Suprapubic skin (tissue), 3 donors: ENCODE measurements at regions not wholly inside any gene's neighbourhood (a gene's known extent, or its start where the extent isn't known, plus 50 kb on each side); places are given as distances from the start of the nearest gene placed in this dataset.

Experiments
- POLR2A ChIP-seq, 2 donors: fragments of 450-650 bp; IDR thresholded peaks; one replicate each; pipeline ENCODE4 v1.6.1; 2017; ENCODE audit warnings: antibody characterized with exemption in 2 of 2, mild to moderate bottlenecking in 2 of 2, moderate library complexity in 2 of 2
- TF ChIP-seq, protein P1 (sequence below), 2 donors: fragments of 200-600 bp in 1 of 2; fragments of 450-650 bp in 1 of 2; sonication (generic) in 1 of 2; IDR thresholded peaks; one replicate each; pipeline ENCODE4 v1.5.1; 2016 to 2019; ENCODE audit warnings: antibody characterized with exemption in 2 of 2, mild to moderate bottlenecking in 1 of 2, moderate library complexity in 1 of 2

DNA sequence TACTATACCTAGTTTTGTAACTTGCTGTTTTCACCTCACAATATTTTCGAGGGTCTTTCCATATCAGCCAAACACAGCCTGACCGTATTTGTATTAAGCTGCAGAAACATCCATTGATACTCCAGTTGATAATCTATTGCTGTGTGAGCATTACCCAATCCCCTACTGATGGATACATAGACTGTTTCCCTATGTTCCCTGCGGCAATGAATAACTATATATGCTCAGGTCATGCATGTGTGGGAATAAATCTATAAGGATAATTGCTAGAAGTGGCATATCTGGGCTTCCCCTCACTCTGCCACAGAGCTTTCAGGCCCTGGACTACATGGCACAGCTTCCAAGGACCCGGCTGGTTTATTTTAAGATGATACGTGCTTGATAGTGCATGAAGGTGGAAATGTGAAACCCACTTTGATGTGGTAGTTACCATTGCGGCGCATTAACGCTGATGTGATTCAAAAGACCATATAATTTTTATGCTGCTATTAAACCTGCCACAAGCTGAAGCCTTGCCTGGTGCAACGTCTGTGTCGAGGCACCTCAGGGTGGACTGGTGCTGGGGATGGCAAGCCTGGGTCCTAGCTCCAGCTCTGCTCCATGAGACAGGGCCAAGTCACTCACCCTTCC is 81.4 kb upstream of the KCNK12 start:
- TF ChIP-seq, protein P1, sequence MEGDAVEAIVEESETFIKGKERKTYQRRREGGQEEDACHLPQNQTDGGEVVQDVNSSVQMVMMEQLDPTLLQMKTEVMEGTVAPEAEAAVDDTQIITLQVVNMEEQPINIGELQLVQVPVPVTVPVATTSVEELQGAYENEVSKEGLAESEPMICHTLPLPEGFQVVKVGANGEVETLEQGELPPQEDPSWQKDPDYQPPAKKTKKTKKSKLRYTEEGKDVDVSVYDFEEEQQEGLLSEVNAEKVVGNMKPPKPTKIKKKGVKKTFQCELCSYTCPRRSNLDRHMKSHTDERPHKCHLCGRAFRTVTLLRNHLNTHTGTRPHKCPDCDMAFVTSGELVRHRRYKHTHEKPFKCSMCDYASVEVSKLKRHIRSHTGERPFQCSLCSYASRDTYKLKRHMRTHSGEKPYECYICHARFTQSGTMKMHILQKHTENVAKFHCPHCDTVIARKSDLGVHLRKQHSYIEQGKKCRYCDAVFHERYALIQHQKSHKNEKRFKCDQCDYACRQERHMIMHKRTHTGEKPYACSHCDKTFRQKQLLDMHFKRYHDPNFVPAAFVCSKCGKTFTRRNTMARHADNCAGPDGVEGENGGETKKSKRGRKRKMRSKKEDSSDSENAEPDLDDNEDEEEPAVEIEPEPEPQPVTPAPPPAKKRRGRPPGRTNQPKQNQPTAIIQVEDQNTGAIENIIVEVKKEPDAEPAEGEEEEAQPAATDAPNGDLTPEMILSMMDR (IDR thresholded peaks at IDR 0.05) = no peak
- no peak for TF ChIP-seq POLR2A (IDR thresholded peaks at IDR 0.05)
